ENCODE measurements at regions not wholly inside any gene's neighbourhood (a gene's known extent, or its start where the extent isn't known, plus 50 kb on each side); places are given as distances from the start of the nearest gene placed in this dataset.
"Not testable (repeated sequence)": the region's sequence is repeated elsewhere in the genome, so short reads cannot be mapped to it uniquely, and the experiment has no call there.

GRCh38 chr6:71205336-71205956 lies 83.2 kb upstream of the OGFRL1 start:
- no peak for DNase-seq

- DNase-seq, result no peak
Measured at GRCh38 chr6:71206089-71206488, 82.5 kb upstream of the OGFRL1 start.

GRCh38 chr6:71209206-71209605 lies 79.4 kb upstream of the OGFRL1 start:
- DNase-seq, result no peak

GRCh38 chr6:71209626-71210025 lies 79.0 kb upstream of the OGFRL1 start:
- DNase-seq, result no peak

GRCh38 chr6:71211799-71212198 lies 76.8 kb upstream of the OGFRL1 start:
- DNase-seq, result no peak

GRCh38 chr6:71220466-71220865 lies 68.1 kb upstream of the OGFRL1 start:
- no peak for DNase-seq

GRCh38 chr6:71222671-71223070 lies 65.9 kb upstream of the OGFRL1 start:
- no peak for DNase-seq

- no peak for DNase-seq
Measured at GRCh38 chr6:71224011-71224410, 64.6 kb upstream of the OGFRL1 start.

GRCh38 chr6:71226151-71226550 lies 62.5 kb upstream of the OGFRL1 start:
- no peak for DNase-seq

- no peak for DNase-seq
Measured at GRCh38 chr6:71228461-71229041, 60.1 kb upstream of the OGFRL1 start.

- no peak for DNase-seq
Measured at GRCh38 chr6:71229477-71229876, 59.1 kb upstream of the OGFRL1 start.

- DNase-seq, result not testable (repeated sequence)
Measured at GRCh38 chr6:71232890-71233289, 55.7 kb upstream of the OGFRL1 start.

GRCh38 chr6:71236926-71237434 lies 51.6 kb upstream of the OGFRL1 start:
- DNase-seq, result no peak

GRCh38 chr6:71238351-71238750 lies 50.3 kb upstream of the OGFRL1 start:
- DNase-seq, result no peak

Measured in NCI-H1436 (cell line).